ENCODE measurements at regions not wholly inside any gene's neighbourhood (a gene's known extent, or its start where the extent isn't known, plus 50 kb on each side); places are given as distances from the start of the nearest gene placed in this dataset.

DNA sequence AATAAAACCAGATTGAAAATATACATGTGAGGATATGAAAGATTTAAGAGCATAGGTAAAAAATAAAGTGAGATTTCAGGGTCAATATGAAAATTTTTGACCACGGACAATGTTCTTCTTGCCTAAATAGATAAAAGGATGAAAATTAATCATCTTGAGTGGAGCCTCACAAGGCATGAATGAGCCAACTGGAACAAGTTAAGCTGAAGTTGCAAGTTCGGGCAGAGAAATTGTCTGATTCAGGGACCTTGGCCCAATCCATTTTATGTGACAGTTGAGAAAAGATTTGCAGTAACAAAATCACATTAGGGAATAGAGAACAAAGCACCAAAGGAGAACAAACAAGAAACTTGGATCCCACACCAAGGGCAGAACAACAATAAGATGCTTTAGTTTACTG is 305.3 kb downstream of the TMX3 start:
- TF ChIP-seq, protein P1, sequence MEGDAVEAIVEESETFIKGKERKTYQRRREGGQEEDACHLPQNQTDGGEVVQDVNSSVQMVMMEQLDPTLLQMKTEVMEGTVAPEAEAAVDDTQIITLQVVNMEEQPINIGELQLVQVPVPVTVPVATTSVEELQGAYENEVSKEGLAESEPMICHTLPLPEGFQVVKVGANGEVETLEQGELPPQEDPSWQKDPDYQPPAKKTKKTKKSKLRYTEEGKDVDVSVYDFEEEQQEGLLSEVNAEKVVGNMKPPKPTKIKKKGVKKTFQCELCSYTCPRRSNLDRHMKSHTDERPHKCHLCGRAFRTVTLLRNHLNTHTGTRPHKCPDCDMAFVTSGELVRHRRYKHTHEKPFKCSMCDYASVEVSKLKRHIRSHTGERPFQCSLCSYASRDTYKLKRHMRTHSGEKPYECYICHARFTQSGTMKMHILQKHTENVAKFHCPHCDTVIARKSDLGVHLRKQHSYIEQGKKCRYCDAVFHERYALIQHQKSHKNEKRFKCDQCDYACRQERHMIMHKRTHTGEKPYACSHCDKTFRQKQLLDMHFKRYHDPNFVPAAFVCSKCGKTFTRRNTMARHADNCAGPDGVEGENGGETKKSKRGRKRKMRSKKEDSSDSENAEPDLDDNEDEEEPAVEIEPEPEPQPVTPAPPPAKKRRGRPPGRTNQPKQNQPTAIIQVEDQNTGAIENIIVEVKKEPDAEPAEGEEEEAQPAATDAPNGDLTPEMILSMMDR (IDR thresholded peaks at IDR 0.05; ENCODE audit: extremely low read depth, missing control alignments): no peak
- no peak for DNase-seq (ENCODE audit: low spot score)

DNA sequence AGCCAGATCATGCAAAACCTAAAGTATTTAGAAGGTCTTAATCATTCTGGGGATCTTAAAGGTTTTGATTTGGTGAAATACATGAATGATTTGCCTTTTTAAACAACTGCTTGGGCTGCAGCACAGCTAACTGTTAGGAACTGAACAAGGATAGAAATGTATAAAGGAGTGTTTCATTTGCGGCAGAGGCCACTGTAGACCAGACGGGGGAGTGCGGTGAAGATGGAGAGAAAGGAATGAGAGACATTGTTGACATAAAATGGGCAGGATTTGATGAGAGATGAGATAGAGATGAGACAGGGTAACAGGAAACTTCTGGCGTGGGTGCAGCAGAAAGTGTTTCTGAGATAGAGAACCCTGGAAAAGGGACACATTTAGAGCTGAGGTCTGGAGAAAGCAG is 308.1 kb downstream of the TMX3 start:
- no peak for DNase-seq (ENCODE audit: low spot score)
- TF ChIP-seq, protein P1 (IDR thresholded peaks at IDR 0.05; ENCODE audit: extremely low read depth, missing control alignments): no peak

DNA sequence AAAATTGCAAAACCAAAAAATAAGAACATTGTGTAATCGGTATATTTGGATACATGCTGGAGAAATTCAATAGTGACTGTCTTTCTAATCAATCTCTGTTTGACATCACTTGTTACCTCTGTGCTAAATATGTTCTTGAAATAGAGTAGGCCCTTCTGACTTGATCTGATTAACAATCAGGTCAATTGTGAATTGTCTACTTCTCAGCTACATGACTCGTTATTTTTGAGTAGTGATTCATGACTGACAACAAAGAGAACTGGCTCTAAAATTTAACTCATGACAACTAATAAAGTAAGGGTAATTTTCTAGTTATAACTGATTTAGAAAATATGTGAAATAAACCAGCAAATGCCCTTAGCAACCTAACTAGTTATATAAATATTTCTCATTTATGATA is 312.1 kb downstream of the TMX3 start:
- no peak for DNase-seq (ENCODE audit: low spot score)
- TF ChIP-seq, protein P1 (IDR thresholded peaks at IDR 0.05; ENCODE audit: extremely low read depth, missing control alignments): no peak

DNA sequence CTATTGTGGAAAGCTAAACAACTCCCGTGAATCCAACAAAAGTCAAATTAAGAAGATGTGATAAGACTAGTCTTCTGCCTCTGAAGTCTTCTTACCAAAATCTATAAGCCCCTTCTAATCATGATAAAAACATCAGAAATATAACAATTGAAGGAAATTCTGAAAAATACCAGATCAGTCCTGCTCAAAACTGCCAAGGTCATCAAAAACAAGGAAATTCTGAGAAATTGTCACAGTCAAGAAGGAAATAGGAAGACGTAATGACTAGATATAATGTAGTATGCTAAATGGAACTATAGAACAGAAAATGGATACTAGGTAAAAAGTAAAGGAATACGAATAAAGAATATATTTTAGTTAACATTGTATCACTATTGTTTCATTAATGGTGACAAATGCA is 314.0 kb downstream of the TMX3 start:
- DNase-seq (ENCODE audit: low spot score): no peak
- TF ChIP-seq, protein P1 (IDR thresholded peaks at IDR 0.05; ENCODE audit: extremely low read depth, missing control alignments): no peak

DNA sequence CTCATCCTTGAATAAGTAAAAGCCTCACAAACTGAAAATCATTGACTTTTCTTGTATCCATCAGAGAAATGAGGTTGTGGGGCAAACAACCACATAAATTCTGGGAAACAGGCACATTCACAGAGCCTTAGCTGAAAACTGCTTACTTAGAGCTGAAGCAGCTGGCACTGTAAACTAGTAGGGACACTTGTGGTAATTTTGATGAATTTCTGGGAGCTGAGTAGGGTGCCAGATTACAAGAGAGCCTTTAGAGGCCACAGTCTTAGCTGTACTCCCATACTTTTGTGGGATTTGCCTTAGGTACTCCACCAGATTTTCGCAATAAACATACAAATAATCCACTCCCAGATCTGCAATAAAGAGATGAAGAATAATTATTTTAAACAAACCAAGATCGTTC is 315.2 kb downstream of the TMX3 start:
- DNase-seq (ENCODE audit: low spot score): no peak
- TF ChIP-seq, protein P1 (IDR thresholded peaks at IDR 0.05; ENCODE audit: extremely low read depth, missing control alignments): no peak

DNA sequence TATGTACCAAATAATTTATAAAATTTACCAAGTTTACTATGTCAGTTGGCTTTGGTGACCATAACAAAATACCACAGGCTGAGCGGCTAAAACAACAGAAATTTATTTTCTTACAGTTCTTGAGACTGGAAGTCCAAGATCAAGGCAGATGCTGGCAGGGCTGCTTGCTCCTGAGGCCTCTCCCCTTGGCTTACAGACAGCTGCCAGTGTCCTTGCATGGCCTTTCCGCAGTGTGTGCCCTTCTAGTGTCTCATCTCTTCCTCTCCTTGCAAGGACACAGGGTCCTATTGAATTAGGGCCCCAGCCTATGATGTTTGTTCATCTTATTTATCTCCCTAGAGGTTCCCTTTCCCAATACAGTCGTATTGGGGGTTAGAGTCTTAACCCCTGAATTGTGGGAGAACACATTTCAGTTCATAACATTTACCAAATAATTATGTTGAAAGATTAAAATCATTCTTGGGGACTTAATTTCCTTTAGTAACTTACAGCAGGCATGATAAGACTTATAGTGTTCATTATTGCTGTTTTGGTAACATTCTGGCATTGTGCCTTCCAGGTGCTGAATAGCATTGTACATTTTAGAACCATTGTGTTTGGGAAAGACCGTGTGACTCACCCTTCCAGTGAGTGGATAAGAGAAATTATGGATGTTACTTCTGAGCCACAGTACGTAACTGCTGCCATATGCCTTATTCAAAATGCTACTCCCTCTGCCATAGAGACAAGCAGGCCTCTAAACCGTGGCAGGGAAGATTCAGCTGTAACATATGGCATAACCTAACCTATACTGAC is 317.5 kb downstream of the TMX3 start:
- TF ChIP-seq, protein P1 (IDR thresholded peaks at IDR 0.05; ENCODE audit: extremely low read depth, missing control alignments): no peak
- DNase-seq (ENCODE audit: low spot score): no peak

DNA sequence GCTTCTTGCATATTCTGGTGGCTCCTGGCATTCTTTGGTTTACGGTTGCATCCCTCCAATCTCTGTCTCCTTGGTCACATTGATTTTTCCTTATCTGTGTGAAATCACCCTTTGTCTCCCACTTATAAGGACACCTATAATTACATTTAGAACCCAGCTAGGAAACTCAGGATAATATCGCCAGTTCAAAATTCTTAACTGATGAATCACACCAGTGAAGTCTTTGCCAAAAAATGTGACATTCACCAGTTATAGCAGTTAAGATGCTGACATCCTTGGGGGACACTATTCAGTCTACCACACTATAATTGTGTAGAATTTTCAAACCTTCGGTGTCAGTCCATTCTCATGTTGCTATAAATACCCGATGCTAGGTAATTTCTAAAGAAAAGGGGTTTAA is 320.2 kb downstream of the TMX3 start:
- no peak for DNase-seq (ENCODE audit: low spot score)
- TF ChIP-seq, protein P1 (IDR thresholded peaks at IDR 0.05; ENCODE audit: extremely low read depth, missing control alignments): no peak
